ENCODE measurements at regions not wholly inside any gene's neighbourhood (a gene's known extent, or its start where the extent isn't known, plus 50 kb on each side); places are given as distances from the start of the nearest gene placed in this dataset.

- DNase-seq (ENCODE audit: low read depth in 4 of 4, low spot score in 3 of 4), result no peak
Observed at GRCh38 chr13:111990362-111990761, 76.6 kb upstream of the SOX1 start.

GRCh38 chr13:111992911-111993310, 74.0 kb upstream of the SOX1 start:
- DNase-seq (ENCODE audit: low read depth in 4 of 4, low spot score in 3 of 4), result no peak

- no peak for DNase-seq (ENCODE audit: low read depth in 4 of 4, low spot score in 3 of 4)
Observed at GRCh38 chr13:111993691-111994090, 73.3 kb upstream of the SOX1 start.

GRCh38 chr13:111994578-111994977, 72.4 kb upstream of the SOX1 start:
- DNase-seq (ENCODE audit: low read depth in 4 of 4, low spot score in 3 of 4), result no peak

- no peak for DNase-seq (ENCODE audit: low read depth in 4 of 4, low spot score in 3 of 4)
Observed at GRCh38 chr13:111999352-111999751, 67.6 kb upstream of the SOX1 start.

GRCh38 chr13:112000888-112001287, 66.1 kb upstream of the SOX1 start:
- no peak for DNase-seq (ENCODE audit: low read depth in 4 of 4, low spot score in 3 of 4)

- no peak for DNase-seq (ENCODE audit: low read depth in 4 of 4, low spot score in 3 of 4)
Observed at GRCh38 chr13:112001571-112001970, 65.4 kb upstream of the SOX1 start.

GRCh38 chr13:112003396-112003795, 63.6 kb upstream of the SOX1 start:
- DNase-seq (ENCODE audit: low read depth in 4 of 4, low spot score in 3 of 4), result no peak

GRCh38 chr13:112003941-112004340, 63.0 kb upstream of the SOX1 start:
- no peak for DNase-seq (ENCODE audit: low read depth in 4 of 4, low spot score in 3 of 4)

GRCh38 chr13:112005925-112006324, 61.0 kb upstream of the SOX1 start:
- DNase-seq (ENCODE audit: low read depth in 4 of 4, low spot score in 3 of 4), result no peak

- no peak for DNase-seq (ENCODE audit: low read depth in 4 of 4, low spot score in 3 of 4)
Observed at GRCh38 chr13:112007191-112007590, 59.8 kb upstream of the SOX1 start.

- no peak for DNase-seq (ENCODE audit: low read depth in 4 of 4, low spot score in 3 of 4)
Observed at GRCh38 chr13:112010714-112011113, 56.2 kb upstream of the SOX1 start.

GRCh38 chr13:112012016-112012704, 54.8 kb upstream of the SOX1 start:
- DNase-seq (ENCODE audit: low read depth in 4 of 4, low spot score in 3 of 4), result peak; percentile 18 to 40 (median 25)

GRCh38 chr13:112012705-112013085, 54.3 kb upstream of the SOX1 start:
- no peak for DNase-seq (ENCODE audit: low read depth in 4 of 4, low spot score in 3 of 4)

- no peak for DNase-seq (ENCODE audit: low read depth in 4 of 4, low spot score in 3 of 4)
Observed at GRCh38 chr13:112013665-112014064, 53.3 kb upstream of the SOX1 start.

GRCh38 chr13:112014857-112015256, 52.1 kb upstream of the SOX1 start:
- no peak for DNase-seq (ENCODE audit: low read depth in 4 of 4, low spot score in 3 of 4)

Data from left renal pelvis (tissue), 4 donors.